ENCODE measurements at regions not wholly inside any gene's neighbourhood (a gene's known extent, or its start where the extent isn't known, plus 50 kb on each side); places are given as distances from the start of the nearest gene placed in this dataset.

GRCh38 chr3:74850381-74850780 is 235.9 kb upstream of the CNTN3 start:
- H2BK120ac ChIP-seq (ENCODE audit: low read depth, low read length), result no peak overlapping the region
- H3K4me1 ChIP-seq (ENCODE audit: control insufficient read depth in 2 of 2, insufficient read depth in 1 of 2, low read depth in 1 of 2, low read length in 2 of 2), result peaks cover 0 to 4% of the 10 kb centered on the region in 2 donors
- H3K4me3 ChIP-seq (ENCODE audit: low read length in 2 of 2), result no peak overlapping the region
- no CpG with 5 or more reads among the region's 3 CpGs for WGBS, 2 donors (ENCODE audit: extremely low coverage in 2 of 2, insufficient read length in 2 of 2, insufficient replicate concordance in 1 of 2)
- no peak overlapping the region for H3K9ac ChIP-seq (ENCODE audit: low read depth, low read length, poor library complexity)
- H3K9me3 ChIP-seq (replicated peaks in 1 of 2; ENCODE audit: control insufficient read depth in 2 of 2, insufficient read depth in 1 of 2, low read depth in 1 of 2, low read length in 2 of 2), result no peaks in the 10 kb centered on the region
- H3K27me3 ChIP-seq (ENCODE audit: control insufficient read depth in 3 of 3, insufficient read depth in 3 of 3, low read depth in 1 of 3, low read length in 3 of 3), result no peaks in the 10 kb centered on the region
- no peak overlapping the region for H3K14ac ChIP-seq (ENCODE audit: low read length)
- no peak overlapping the region for H3K23ac ChIP-seq (ENCODE audit: low read depth, low read length, poor library complexity)
- no peak overlapping the region for H3K18ac ChIP-seq (ENCODE audit: low read length)
- H4K8ac ChIP-seq (ENCODE audit: low read depth, low read length), result no peak overlapping the region
- no peak overlapping the region for H2BK15ac ChIP-seq (ENCODE audit: low read length)
- no peak overlapping the region for H4K91ac ChIP-seq (ENCODE audit: low read depth, low read length, poor library complexity)
- no peak overlapping the region for H2BK12ac ChIP-seq (ENCODE audit: low read length)
- H3K27ac ChIP-seq (replicated peaks; ENCODE audit: low read length), result no peak overlapping the region
- H3K4me2 ChIP-seq (ENCODE audit: insufficient read depth, low read length, poor library complexity, severe bottlenecking), result no peak overlapping the region
- no peaks in the 10 kb centered on the region for H3K79me1 ChIP-seq (ENCODE audit: low read depth, low read length)
- no peak for DNase-seq (ENCODE audit: low spot score)
- no peaks in the 10 kb centered on the region for H3K36me3 ChIP-seq (replicated peaks in 1 of 2; ENCODE audit: control insufficient read depth in 2 of 2, insufficient read depth in 2 of 2, low read length in 2 of 2)
- H2AK5ac ChIP-seq (ENCODE audit: low read depth, low read length), result no peak overlapping the region
- no peak overlapping the region for H2BK5ac ChIP-seq (ENCODE audit: low read length)
- no peak overlapping the region for H2AFZ ChIP-seq (ENCODE audit: low read length)
- no peak overlapping the region for H3K4ac ChIP-seq (ENCODE audit: low read length)

GRCh38 chr3:74847093-74847492 is 232.6 kb upstream of the CNTN3 start:
- Histone ChIP-seq H3K23ac (ENCODE audit: low read depth, low read length, poor library complexity) (no peak overlapping the region), H3K27ac (replicated peaks; ENCODE audit: low read length) (no peak overlapping the region), H3K18ac (ENCODE audit: low read length) (no peak overlapping the region), H2BK120ac (ENCODE audit: low read depth, low read length) (no peak overlapping the region), H2BK5ac (ENCODE audit: low read length) (no peak overlapping the region), H3K14ac (ENCODE audit: low read length) (no peak overlapping the region), H4K91ac (ENCODE audit: low read depth, low read length, poor library complexity) (no peak overlapping the region), H2BK15ac (ENCODE audit: low read length) (no peak overlapping the region), H3K27me3 (ENCODE audit: control insufficient read depth in 3 of 3, insufficient read depth in 3 of 3, low read depth in 1 of 3, low read length in 3 of 3) (no peaks in the 10 kb centered on the region), H3K4me2 (ENCODE audit: insufficient read depth, low read length, poor library complexity, severe bottlenecking) (no peak overlapping the region), H2AFZ (ENCODE audit: low read length) (no peak overlapping the region), H3K79me1 (ENCODE audit: low read depth, low read length) (no peaks in the 10 kb centered on the region), H3K4me3 (ENCODE audit: low read length in 2 of 2) (no peak overlapping the region), H3K4ac (ENCODE audit: low read length) (no peak overlapping the region), H3K36me3 (replicated peaks in 1 of 2; ENCODE audit: control insufficient read depth in 2 of 2, insufficient read depth in 2 of 2, low read length in 2 of 2) (no peaks in the 10 kb centered on the region), H2BK12ac (ENCODE audit: low read length) (no peak overlapping the region), H3K9ac (ENCODE audit: low read depth, low read length, poor library complexity) (no peak overlapping the region), H3K4me1 (ENCODE audit: control insufficient read depth in 2 of 2, insufficient read depth in 1 of 2, low read depth in 1 of 2, low read length in 2 of 2) (peaks cover 0 to 4% of the 10 kb centered on the region in 2 donors), H4K8ac (ENCODE audit: low read depth, low read length) (no peak overlapping the region), H3K9me3 (replicated peaks in 1 of 2; ENCODE audit: control insufficient read depth in 2 of 2, insufficient read depth in 1 of 2, low read depth in 1 of 2, low read length in 2 of 2) (no peaks in the 10 kb centered on the region), H2AK5ac (ENCODE audit: low read depth, low read length) (no peak overlapping the region)
- WGBS, 2 donors (ENCODE audit: extremely low coverage in 2 of 2, insufficient read length in 2 of 2, insufficient replicate concordance in 1 of 2), result no CpG with 5 or more reads among the region's 4 CpGs
- DNase-seq (ENCODE audit: low spot score), result no peak

DNA sequence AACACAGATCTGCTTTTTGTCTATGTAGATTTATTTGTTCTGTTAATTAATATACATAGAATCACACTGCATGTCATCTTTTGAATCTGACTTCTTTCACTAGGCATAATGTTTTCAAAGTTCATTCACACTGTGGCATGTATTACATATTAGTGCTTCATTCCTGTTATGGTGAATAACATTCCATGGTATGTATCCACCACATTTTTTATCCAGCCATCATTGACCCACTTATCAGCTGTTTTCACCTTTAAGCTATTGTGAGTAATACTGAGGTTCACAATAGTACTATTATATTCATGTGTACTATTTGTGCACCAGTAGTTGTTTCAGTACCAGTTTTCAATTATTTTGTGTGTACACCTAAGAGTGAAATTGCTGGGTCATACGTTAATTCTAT is 230.6 kb upstream of the CNTN3 start:
- Histone ChIP-seq H3K14ac (ENCODE audit: low read length) (no peak overlapping the region), H4K91ac (ENCODE audit: low read depth, low read length, poor library complexity) (no peak overlapping the region), H3K27ac (replicated peaks; ENCODE audit: low read length) (no peak overlapping the region), H3K18ac (ENCODE audit: low read length) (no peak overlapping the region), H3K79me1 (ENCODE audit: low read depth, low read length) (no peaks in the 10 kb centered on the region), H3K4me1 (ENCODE audit: control insufficient read depth in 2 of 2, insufficient read depth in 1 of 2, low read depth in 1 of 2, low read length in 2 of 2) (peaks cover 0 to 4% of the 10 kb centered on the region in 2 donors), H2AK5ac (ENCODE audit: low read depth, low read length) (no peak overlapping the region), H3K36me3 (replicated peaks in 1 of 2; ENCODE audit: control insufficient read depth in 2 of 2, insufficient read depth in 2 of 2, low read length in 2 of 2) (no peaks in the 10 kb centered on the region), H3K4me3 (ENCODE audit: low read length in 2 of 2) (no peak overlapping the region), H3K23ac (ENCODE audit: low read depth, low read length, poor library complexity) (no peak overlapping the region), H2BK5ac (ENCODE audit: low read length) (no peak overlapping the region), H2AFZ (ENCODE audit: low read length) (no peak overlapping the region), H2BK120ac (ENCODE audit: low read depth, low read length) (no peak overlapping the region), H3K27me3 (ENCODE audit: control insufficient read depth in 3 of 3, insufficient read depth in 3 of 3, low read depth in 1 of 3, low read length in 3 of 3) (no peaks in the 10 kb centered on the region), H2BK12ac (ENCODE audit: low read length) (no peak overlapping the region), H2BK15ac (ENCODE audit: low read length) (no peak overlapping the region), H3K4ac (ENCODE audit: low read length) (no peak overlapping the region), H3K4me2 (ENCODE audit: insufficient read depth, low read length, poor library complexity, severe bottlenecking) (no peak overlapping the region), H3K9ac (ENCODE audit: low read depth, low read length, poor library complexity) (no peak overlapping the region), H4K8ac (ENCODE audit: low read depth, low read length) (no peak overlapping the region), H3K9me3 (replicated peaks in 1 of 2; ENCODE audit: control insufficient read depth in 2 of 2, insufficient read depth in 1 of 2, low read depth in 1 of 2, low read length in 2 of 2) (no peaks in the 10 kb centered on the region)
- no CpG with 5 or more reads among the region's 1 CpG for WGBS, 2 donors (ENCODE audit: extremely low coverage in 2 of 2, insufficient read length in 2 of 2, insufficient replicate concordance in 1 of 2)
- DNase-seq (ENCODE audit: low spot score), result no peak

- Histone ChIP-seq H2BK12ac (ENCODE audit: low read length) (no peak overlapping the region), H3K4me1 (ENCODE audit: control insufficient read depth in 2 of 2, insufficient read depth in 1 of 2, low read depth in 1 of 2, low read length in 2 of 2) (peaks cover 3 to 6% of the 10 kb centered on the region in 2 donors), H3K23ac (ENCODE audit: low read depth, low read length, poor library complexity) (no peak overlapping the region), H3K79me1 (ENCODE audit: low read depth, low read length) (no peaks in the 10 kb centered on the region), H3K36me3 (replicated peaks in 1 of 2; ENCODE audit: control insufficient read depth in 2 of 2, insufficient read depth in 2 of 2, low read length in 2 of 2) (no peaks in the 10 kb centered on the region), H3K27me3 (ENCODE audit: control insufficient read depth in 3 of 3, insufficient read depth in 3 of 3, low read depth in 1 of 3, low read length in 3 of 3) (no peaks in the 10 kb centered on the region), H3K14ac (ENCODE audit: low read length) (no peak overlapping the region), H4K8ac (ENCODE audit: low read depth, low read length) (no peak overlapping the region), H3K18ac (ENCODE audit: low read length) (no peak overlapping the region), H4K91ac (ENCODE audit: low read depth, low read length, poor library complexity) (no peak overlapping the region), H2BK15ac (ENCODE audit: low read length) (no peak overlapping the region), H3K4me3 (ENCODE audit: low read length in 2 of 2) (no peak overlapping the region), H3K4me2 (ENCODE audit: insufficient read depth, low read length, poor library complexity, severe bottlenecking) (no peak overlapping the region), H2BK120ac (ENCODE audit: low read depth, low read length) (no peak overlapping the region), H3K9ac (ENCODE audit: low read depth, low read length, poor library complexity) (no peak overlapping the region), H3K4ac (ENCODE audit: low read length) (no peak overlapping the region), H3K27ac (replicated peaks; ENCODE audit: low read length) (no peak overlapping the region), H2BK5ac (ENCODE audit: low read length) (no peak overlapping the region), H3K9me3 (replicated peaks in 1 of 2; ENCODE audit: control insufficient read depth in 2 of 2, insufficient read depth in 1 of 2, low read depth in 1 of 2, low read length in 2 of 2) (no peaks in the 10 kb centered on the region), H2AFZ (ENCODE audit: low read length) (no peak overlapping the region), H2AK5ac (ENCODE audit: low read depth, low read length) (no peak overlapping the region)
- no peak for DNase-seq (ENCODE audit: low spot score)
- no CpG with 5 or more reads among the region's 1 CpG for WGBS, 2 donors (ENCODE audit: extremely low coverage in 2 of 2, insufficient read length in 2 of 2, insufficient replicate concordance in 1 of 2)
Measured at GRCh38 chr3:74844428-74844827, 230.0 kb upstream of the CNTN3 start.
